GM18870 (cell line): ENCODE measurements at regions not wholly inside any gene's neighbourhood (a gene's known extent, or its start where the extent isn't known, plus 50 kb on each side); places are given as distances from the start of the nearest gene placed in this dataset.
A peak's percentile ranks its signal among the peaks of the same experiment; 100 is the strongest.
"Not testable (repeated sequence)": the region's sequence is repeated elsewhere in the genome, so short reads cannot be mapped to it uniquely, and the experiment has no call there.

ENCODE experiments used
- ATAC-seq: cut with Tn5 transposase; IDR thresholded peaks from one replicate; pipeline ENCODE4 v1.9.1; 2021; ENCODE audit warnings: moderate library complexity; ENCODE audit not compliant: unreplicated experiment

DNA sequence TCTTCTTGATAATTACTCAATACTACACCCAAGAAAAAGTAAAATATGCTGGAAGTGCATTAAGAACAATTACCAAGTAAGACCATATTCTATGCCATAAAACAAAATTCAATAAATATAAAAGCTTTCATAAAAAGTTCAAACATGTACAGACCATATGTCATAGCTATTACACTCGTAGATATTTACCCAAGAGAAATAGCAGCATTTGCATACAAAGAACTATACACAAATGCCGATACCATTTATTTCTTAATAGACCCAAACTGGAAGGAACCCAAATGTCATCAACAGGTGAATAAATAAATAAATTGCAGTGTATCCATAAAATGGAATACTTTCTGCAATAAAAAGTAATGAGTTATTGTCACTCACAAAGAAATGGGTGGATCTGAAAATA lies 78.3 kb upstream of the SLC16A7 start:
- no peak for ATAC-seq

DNA sequence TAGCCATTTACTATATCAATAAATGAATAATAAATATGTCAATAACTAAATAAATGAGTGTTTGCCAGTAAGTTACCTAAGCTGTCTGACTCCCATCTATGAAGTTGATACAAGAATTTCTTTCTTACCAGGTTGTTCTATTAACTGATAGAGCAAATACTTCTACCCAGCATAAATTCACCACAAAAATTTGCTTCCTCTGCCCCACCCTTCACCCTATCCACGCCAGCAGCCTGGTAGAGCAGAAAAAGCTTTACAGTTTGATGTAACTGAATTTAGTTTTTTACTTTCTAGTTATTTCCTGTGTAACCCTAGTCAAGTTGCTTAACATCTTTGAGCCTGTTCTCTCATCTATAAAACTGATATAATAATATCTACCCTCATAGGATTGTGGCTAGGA lies 94.9 kb upstream of the SLC16A7 start:
- ATAC-seq: no peak

DNA sequence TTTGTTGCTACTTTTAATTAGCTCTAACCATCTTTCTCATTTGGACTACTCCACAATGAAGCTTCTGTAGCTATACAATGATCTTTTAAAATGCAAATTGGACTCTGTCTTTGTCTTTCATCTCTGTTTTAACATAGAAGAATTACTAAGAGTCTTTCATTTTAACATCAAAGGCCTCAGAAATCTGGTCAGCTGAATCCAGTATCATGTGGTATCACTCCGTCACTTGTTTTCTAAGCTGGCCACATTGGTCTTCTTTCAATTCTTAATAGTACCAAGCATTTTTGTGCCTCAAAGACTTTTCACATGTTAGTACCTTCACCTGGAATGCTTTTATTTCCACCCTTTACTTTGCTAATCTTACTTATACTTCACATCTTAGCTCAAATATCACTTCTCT lies 95.5 kb upstream of the SLC16A7 start:
- no peak for ATAC-seq

DNA sequence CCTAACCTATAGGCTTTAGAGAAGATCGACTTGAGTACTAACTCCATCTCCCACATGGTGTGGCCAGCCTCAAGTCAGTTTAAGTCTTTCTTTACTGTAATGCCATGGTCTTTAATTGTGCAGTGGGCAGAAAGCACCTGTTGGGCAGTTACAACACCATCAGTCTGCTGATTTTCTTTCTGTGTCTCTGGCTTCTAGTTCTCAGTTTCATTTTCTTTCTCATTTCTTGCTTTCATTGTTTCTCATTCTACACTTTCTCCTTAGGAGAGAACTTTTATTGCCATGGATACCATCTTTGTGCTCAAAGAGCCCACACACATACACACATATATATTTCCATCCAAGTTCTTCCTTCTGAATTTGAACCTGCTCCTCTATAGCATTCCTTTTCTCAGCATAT lies 96.1 kb upstream of the SLC16A7 start:
- peak; percentile 99 for ATAC-seq

DNA sequence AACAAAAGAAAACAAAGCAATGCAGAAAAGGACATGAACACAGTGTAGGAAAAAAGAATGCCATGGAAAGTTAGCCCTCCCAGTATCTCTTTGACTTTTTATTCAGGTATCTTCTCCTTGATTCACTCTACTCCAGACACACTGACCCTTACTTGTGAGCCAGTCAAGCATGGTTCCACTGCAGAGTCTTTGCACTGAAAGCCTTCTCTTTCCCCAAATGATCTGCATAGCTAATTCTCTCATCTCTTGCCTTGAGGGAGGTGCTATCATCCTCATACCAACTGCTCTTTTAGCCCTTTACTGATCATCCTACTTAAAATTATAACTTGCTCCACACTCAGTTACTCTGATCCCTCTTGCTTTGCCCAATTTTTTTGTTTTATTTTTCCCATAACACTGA lies 101.2 kb upstream of the SLC16A7 start:
- ATAC-seq: no peak

DNA sequence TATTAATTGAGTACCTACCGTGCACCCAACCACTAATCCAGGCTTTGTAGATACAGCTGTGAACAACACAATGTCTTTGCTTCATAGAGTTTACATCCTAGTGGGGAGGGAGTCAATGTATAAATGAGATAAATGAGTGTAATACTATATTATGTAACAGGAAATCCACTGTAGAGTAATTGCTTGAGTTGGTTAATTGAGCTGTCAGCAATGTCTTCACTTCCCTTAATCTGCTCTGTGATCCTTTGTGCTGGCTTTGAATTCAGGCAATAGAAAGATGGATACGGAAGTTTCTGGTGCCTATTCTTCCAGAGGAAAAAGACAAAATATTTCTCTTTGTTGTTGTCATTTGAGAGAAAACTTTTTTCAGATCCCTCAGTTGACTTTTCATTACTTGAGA lies 104.0 kb upstream of the SLC16A7 start:
- ATAC-seq: no peak

DNA sequence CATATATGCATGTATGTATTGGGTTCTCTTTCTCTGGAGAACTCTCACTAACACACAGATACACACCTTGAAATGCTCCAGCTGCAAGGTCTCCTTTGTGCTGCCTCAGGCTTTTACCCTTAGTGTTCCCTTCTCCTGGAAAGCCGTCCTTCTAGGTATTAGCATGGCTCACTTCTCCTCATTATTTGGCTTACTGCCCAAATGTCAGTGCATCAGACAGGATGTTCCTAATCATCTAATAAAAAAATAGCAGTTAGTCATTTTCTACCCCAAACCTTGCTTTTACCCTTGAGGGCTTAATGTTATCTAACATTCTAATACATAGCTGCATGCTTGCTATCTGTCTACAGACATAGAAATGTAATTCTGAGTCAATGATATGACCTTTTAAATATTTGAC lies 109.0 kb upstream of the SLC16A7 start:
- no peak for ATAC-seq

DNA sequence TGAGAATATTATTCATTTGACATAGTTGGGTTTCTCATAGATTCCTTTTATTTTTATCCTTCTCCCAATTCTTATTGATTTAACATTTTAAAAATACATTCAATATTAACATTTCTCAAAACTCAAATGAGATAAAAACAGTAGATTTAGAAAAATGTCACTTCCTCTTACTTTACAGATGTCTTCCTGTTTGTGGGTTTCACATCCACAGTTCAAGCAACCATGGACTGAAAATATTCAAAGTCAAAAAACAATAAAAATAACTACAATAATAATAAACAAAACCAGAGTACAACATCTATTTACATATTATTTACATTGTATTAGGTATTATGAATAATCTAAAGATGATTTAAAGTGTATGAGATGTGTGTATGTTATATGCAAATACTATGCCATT lies 111.3 kb upstream of the SLC16A7 start:
- no peak for ATAC-seq

DNA sequence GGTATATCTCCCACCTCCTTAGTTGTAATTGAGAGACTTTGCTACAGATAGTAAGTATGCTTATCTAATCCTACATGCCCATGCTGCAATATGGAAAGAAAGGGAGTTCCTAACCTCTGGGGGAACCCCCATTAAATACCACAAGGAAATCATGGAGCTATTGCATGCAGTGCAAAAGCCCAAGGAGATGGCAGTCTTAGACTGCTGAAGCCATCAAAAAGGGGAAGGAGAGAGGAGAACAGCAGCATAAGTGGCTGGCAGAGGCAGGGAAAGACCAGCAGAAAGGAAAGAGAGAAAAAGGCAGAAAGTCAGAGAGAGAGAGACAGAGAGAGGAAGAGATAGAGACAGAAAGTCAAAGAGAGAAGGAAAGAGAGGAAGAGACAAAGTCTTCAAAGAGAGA lies 121.6 kb upstream of the SLC16A7 start:
- not testable (repeated sequence) for ATAC-seq

DNA sequence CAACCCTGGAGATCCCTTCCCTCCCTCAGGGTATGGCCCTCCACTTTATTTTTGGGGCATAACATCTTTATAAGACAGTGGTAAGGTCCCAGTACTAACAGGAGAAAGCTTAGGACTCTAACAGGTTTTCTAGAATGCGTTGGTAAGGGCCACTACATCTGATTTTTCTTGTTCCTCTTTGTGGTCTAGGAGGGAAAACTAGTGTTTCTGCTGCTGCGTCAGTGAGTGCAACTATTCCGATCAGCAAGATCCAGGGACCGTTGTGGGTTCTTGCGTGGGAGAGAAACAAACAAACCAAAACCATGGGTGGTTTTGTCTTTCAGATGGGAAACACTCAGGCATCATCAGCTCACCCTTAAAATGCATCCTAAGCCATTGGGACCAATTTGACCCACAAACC lies 123.6 kb upstream of the SLC16A7 start:
- peak; percentile 63 for ATAC-seq

DNA sequence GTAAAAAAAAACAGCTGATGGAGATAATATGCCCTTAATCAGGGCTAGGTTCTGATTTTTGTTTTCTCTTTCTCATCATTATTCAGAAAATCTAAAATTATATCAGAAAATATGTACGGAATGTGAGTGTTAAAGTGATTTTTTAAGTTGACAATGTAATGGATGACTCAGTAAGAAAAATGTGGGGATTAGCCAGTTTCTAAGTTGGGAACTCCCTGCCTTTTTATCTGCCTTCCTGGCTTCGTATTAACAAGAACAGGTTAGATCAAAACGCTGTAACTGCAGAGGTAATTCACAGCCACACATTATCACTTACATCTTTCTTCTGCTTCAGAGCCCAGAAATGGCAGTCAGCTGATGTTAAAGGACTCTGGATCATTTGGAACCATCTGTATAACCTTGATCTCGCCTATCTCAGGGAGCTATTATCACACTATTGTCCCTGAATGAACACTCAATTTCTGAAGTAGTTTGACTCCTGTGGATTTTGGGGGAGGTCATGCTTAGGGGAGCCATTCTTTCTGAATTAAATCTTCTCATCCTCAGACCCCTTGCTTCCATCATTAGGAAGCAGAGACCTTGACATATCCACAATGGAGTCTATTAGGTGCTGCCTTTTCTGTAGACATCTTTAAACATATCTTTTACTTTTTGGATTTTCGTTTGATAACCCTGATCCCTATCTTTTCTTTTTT lies 135.7 kb upstream of the SLC16A7 start:
- ATAC-seq: no peak

DNA sequence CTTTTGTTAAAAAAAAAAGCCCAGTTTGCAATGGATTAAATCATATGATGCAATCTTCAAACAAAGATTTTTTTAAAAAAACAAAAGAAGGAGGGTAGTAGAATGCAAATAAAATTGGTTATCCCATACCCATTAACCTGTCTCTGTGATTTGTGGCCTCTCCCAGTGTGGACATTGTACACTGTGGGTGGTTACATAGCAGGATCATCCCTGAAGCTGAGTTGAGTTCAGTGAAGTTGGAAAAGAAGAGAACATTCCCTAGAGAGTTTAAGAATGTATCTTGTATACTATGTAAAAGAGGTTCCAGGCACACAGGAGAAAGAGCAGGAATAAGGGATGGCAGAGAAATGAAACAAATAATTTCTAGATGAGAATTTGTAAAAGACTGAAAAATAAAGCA lies 142.4 kb upstream of the SLC16A7 start:
- no peak for ATAC-seq

DNA sequence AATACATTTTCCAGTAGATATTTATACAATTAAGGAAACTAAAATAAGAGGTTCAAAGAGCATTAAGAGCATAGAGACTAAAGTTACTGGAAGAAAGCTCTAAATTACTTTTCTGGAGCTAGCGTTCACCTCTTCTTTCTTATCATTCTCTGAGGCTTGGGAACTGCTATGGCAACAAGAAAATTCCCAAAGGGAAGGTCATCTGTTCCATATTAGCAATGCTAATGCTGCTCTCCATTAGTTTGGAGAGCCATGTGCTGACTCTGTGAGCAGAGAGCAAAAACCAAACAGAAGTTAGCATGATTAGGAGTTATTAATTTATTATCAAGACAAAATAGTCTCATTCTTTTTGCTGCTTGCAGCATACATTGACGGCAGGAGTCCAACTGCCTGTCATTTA lies 143.1 kb upstream of the SLC16A7 start:
- no peak for ATAC-seq

DNA sequence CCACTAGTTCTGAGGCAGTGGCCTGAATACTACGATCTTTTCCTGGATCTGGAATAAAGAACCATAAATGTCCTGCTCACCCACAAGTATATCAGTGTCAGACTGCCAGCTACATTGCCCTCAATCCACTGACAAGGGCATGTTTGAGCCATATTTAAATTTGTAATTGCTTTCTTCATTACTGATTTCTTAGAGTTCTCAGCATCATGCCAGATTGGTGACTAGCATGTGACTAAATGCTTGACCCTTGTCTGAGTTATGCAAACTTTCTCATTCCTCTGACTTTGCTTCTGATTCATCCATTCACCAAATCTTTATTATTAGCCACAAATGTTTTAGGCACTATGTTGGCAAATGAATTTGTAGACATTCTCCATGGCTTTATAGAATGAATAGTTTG lies 143.6 kb upstream of the SLC16A7 start:
- no peak for ATAC-seq

DNA sequence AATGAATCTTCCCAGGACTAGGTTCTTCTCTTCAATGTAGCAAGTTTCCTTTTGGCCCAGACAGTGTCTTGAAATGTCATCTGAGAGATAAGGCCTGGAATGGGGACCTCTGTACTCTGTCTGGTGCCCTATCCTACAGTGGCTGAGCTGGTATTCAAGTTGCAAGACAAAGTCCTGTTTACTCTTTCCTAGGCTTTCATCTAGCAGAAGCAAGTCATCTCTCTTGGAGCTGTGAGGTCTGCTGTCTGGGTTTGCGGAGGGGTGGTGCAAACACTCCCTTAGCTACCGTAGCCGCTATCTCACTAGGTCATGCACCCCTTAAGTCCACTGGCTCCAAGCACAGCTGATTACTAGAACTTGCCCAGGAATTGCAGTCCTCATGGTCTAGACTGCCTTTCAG lies 149.7 kb upstream of the SLC16A7 start:
- no peak for ATAC-seq

DNA sequence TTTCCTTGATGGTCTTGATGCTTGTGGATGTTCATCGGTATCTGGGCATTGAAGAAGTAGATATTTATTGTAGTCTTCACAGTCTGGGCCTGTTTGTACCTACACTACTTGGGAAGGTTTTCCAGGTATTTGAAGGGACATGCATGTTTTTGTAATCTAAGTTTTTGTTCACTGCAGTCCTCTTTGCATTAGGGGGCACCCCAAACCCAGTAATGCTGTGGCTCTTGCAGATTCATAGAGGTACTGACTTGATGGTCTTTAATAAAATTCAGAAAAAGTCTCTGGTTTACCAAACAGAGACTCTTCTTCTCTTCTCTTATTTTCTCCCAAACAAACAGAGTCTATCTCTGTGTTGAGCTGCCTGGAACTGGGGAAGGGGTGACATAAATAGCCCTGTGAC lies 150.9 kb upstream of the SLC16A7 start:
- no peak for ATAC-seq

DNA sequence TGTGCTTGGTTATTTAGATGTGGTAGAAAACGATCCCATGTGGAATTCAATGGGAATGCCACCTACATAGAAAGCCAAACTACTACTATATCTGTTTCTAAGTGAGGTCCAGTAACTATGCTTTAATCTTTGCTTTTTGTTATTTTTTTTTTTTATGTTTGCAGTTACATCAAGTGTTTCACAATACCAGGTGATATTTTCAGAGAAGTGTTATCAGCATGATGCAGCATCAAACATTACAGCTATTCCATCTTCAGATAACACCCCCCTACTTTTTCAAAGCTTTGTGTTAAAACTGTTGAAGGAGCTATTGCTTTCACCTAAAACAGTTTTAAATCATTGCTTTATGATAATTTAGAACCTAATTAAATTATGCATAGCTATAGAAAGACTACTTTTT lies 163.8 kb upstream of the SLC16A7 start:
- ATAC-seq: no peak

DNA sequence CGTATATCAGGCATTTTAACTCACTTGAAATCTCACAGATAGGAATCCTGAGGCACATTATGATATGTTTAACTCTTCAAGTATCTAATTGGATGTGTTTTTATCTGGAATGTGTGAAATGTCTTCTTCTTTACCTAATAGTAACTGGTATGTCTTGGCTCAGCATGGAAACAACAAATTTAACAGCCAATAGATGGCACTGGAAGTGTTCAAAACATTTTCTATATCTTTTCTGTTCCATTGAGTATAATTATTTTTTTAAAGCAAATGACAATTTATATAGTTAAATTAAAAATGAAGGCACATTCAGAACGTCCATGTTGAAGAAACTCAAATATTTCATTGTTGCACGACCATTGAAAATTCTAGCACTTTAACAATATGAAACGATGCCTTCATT lies 164.6 kb upstream of the SLC16A7 start:
- no peak for ATAC-seq

DNA sequence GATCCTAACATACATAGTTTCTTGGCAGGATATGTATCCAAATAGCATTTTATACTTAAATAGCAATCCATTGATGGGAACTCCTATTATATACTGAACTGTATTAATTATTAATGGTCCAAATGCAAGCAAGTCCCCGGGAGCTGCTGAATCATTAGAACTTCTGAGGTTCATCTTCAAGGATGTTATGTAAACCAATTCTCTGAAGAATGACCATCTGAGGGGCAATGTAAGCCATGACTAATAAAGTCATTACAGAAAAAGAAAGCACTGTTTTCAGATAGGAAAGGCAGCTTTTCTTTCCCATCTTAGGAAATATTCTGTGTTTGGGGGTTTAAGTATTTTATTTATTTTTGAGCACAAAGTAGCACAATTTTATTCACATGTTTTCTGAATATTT lies 166.1 kb upstream of the SLC16A7 start:
- ATAC-seq: no peak

DNA sequence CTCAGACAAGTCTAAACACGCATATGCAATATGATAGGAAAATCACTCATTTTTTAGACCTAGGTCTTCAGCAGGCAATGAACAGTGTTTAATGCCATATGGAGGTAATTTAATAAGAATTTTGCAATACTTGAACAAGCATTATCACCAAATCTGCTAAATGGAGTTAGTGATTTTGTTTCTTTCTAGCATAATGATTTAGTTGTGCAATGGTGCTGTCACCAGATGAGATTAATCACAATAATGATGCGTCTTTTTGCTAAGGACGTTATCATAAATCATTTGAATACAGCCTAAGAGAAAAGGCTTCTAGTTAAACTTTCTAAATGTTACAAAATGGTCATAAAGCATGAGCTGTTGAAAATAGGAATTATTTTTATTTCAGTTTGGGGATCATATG lies 170.0 kb upstream of the SLC16A7 start:
- ATAC-seq: no peak

DNA sequence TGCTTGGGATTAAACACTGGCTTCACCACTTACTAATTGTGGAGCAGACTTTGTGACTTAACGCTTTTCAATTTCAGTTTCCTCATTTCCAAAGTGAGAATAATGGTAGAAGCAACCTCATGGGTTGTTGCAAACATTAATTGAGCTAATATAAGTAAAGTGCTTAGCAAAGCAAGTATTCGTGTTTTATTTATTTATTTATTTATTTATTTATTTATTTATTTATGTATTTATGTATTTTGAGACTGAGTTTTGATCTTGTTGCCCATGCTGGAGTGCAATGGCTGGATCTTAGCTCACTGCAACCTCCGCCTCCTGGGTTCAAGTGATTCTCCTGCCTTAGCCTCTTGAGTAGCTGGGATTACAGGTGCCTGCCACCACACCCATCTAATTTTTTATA lies 171.2 kb upstream of the SLC16A7 start:
- ATAC-seq: not testable (repeated sequence)

DNA sequence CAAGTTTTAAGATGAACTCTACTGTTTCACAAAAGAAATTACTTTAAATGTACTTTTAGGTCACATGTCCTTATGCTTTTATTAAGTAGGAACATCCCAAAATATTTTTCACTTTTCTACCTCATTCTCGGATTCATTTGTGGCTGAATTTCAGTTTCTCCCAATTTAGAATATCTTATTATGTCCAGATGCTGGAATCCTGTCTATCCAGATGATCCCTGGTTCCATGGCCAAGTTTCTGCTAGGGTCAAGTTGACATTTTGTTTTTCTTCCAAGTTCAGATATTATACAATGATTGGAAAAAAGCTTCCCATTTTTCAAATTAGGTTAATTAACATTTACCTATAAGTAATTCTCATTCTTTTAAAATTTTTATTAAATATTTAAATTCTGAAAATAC lies 181.8 kb upstream of the SLC16A7 start:
- ATAC-seq: no peak

DNA sequence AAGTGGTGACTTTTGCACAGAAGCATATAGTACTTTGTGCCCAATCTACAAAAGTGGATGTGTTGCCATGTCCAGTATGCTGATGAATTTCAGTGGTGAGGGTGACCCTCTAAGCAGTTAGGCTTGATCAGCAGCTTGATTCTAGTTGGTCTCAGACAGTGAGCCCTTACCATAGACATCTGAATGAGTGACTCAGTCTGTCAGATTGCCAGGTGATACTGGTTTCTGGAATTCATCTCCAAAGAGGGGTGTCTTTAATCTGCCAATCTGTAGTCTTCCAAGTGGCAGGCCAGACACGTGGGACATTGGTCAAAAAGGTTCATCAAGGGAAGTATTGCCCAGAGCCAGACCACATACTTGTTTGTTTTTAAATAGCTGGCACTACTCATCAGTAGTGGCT lies 187.4 kb upstream of the SLC16A7 start:
- no peak for ATAC-seq

DNA sequence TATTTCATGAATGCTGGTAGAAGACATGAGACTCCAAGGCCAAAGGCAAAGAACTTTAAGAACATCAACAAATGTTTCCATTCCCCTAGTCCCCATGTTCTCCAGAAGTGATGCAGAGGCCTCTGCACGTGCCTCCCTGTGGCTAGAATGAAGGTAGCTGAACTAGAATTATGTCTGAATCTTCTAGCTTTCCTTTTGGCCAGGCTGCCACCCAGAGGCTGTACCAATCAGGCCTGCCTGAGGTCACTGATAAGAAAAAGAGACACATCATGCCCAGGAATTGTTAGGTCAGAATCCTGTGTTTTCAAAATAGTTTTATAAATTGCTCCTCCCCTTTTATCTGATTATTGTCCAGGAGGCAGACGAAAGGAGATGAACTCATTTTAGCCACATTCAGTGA lies 188.0 kb upstream of the SLC16A7 start:
- no peak for ATAC-seq
